ENCODE measurements at regions not wholly inside any gene's neighbourhood (a gene's known extent, or its start where the extent isn't known, plus 50 kb on each side); places are given as distances from the start of the nearest gene placed in this dataset.

DNA sequence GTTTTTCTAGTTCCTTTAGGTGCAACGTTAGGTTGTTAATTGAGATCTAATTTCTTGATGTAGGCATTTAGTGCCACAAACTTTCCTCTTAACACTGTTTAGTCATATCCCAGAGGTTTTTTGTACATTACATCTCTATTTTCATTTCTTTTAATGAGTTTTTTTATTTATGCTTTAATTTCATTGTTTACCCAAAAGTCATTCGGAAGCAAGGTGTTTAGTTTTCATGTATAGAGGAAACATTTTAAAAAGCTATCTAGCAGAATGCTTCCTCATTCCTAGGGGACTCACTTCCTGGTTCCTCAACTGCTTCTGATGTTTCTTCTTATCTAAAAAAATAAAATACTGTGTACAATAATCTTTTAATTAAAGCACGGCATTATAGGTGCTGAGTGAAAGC lies 307.2 kb upstream of the CAMK1G start:
- no CpG with 5 or more reads among the region's 3 CpGs for WGBS (ENCODE audit: insufficient coverage, insufficient read length)
- H3K9me3 ChIP-seq (ENCODE audit: control insufficient read depth, insufficient read depth, low read length), result no peaks in the 10 kb centered on the region
- H3K4me3 ChIP-seq (ENCODE audit: low read length), result no peak overlapping the region

DNA sequence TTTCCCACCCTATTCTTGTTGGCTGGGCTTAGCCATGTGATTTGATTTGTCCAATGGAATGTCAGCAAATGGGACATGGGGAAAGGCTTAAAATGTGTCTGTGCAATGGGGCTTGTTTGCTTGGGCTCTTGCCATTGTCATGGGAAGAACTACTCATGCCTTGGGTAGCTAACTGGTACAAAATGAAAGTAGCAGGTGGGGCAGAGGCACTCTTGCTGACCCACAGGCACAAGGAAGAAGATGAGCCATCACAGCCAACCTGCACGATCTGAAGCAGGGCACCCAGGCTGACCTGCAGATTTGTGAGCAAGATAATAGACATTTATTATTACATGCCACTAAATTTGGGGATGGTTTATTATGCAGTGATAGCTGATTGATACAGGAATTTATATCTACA lies 305.9 kb upstream of the CAMK1G start:
- Histone ChIP-seq H3K27me3 (ENCODE audit: control insufficient read depth, insufficient read depth, low read length) (no peaks in the 10 kb centered on the region), H3K36me3 (ENCODE audit: control insufficient read depth, insufficient read depth, low read length) (no peaks in the 10 kb centered on the region), H3K4me3 (ENCODE audit: low read length) (no peak overlapping the region), H3K4me1 (ENCODE audit: control insufficient read depth, insufficient read depth, low read length) (no peaks in the 10 kb centered on the region), H3K9me3 (ENCODE audit: control insufficient read depth, insufficient read depth, low read length) (no peaks in the 10 kb centered on the region), H3K27ac (ENCODE audit: low read length) (no peak overlapping the region)
- WGBS (ENCODE audit: insufficient coverage, insufficient read length), result no CpG with 5 or more reads among the region's 1 CpG
- DNase-seq (ENCODE audit: low read depth, low spot score), result no peak

More for the DNA sequence above, 307.2 kb upstream of the CAMK1G start:
- no peak overlapping the region for H3K27ac ChIP-seq (ENCODE audit: low read length)
- DNase-seq (ENCODE audit: low read depth, low spot score), result no peak
- H3K4me1 ChIP-seq (ENCODE audit: control insufficient read depth, insufficient read depth, low read length), result no peaks in the 10 kb centered on the region
- H3K27me3 ChIP-seq (ENCODE audit: control insufficient read depth, insufficient read depth, low read length), result no peaks in the 10 kb centered on the region
- no peaks in the 10 kb centered on the region for H3K36me3 ChIP-seq (ENCODE audit: control insufficient read depth, insufficient read depth, low read length)

DNA sequence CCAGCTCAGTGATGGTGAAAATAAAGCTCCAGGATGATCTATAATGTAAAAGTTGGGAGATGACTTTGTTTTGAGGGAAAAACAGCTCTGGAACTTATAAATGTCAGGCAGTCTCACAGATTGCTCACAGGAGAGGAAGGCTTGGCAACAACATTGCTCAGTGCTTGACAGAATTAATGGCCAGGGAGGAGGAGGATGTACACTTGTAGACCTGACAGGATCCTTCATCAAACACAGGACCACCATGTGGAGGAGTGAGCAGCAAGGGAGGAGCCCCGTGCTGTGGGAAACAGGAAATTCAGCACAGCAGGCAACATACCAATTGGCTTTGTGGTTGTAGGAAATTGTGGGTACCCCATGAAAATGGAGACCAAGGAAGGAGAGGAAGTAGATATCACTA lies 291.8 kb upstream of the CAMK1G start:
- DNase-seq (ENCODE audit: low read depth, low spot score), result no peak
- WGBS (ENCODE audit: insufficient coverage, insufficient read length), result no CpG with 5 or more reads among the region's 1 CpG
- Histone ChIP-seq H3K27me3 (ENCODE audit: control insufficient read depth, insufficient read depth, low read length) (no peaks in the 10 kb centered on the region), H3K27ac (ENCODE audit: low read length) (no peak overlapping the region), H3K4me1 (ENCODE audit: control insufficient read depth, insufficient read depth, low read length) (peaks cover 4% of the 10 kb centered on the region; the same call in 1 of the 2 replicates), H3K9me3 (ENCODE audit: control insufficient read depth, insufficient read depth, low read length) (no peaks in the 10 kb centered on the region), H3K4me3 (ENCODE audit: low read length) (no peak overlapping the region), H3K36me3 (ENCODE audit: control insufficient read depth, insufficient read depth, low read length) (no peaks in the 10 kb centered on the region)

DNA sequence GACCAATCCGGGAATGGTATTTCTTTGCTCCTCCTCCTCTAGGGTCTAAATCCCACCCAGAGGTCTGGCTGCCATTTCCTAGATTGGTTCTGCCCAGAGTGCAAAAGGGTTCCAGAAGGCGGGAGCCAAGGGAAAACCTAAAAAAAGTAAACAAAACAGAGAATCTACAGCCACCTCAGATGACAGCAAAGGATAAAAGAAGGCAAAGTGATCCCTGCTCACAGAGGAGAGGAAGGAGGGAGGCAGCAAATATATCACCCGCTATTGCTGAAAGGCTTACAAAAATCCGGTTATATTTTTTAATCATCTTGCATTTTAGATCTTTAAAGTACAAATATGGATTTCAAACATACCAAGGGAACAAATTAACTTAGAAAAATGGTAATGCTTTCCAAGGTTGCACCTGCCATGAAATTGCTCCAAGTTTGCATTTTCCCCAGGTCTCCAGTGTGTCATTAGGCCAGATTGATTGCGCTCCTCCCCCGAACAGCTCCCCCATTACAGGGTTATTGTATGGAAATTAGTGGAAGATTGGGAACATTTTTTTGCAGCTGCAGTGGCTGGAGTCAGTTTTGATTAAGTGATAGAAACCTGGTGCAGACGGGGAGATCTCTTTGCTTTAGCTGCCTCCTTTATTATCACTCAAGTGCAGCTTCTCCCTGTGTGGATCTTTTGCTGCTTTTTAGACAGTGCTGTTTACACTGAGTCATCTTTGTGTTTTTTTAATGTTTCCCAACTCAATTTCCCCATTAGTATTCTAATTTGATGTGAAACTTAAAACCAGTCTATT lies 280.5 kb upstream of the CAMK1G start:
- no peak overlapping the region for H3K27ac ChIP-seq (ENCODE audit: low read length)
- H3K4me1 ChIP-seq (ENCODE audit: control insufficient read depth, insufficient read depth, low read length), result no peaks in the 10 kb centered on the region
- DNase-seq (ENCODE audit: low read depth, low spot score), result no peak
- no peaks in the 10 kb centered on the region for H3K27me3 ChIP-seq (ENCODE audit: control insufficient read depth, insufficient read depth, low read length)
- no peak overlapping the region for H3K4me3 ChIP-seq (ENCODE audit: low read length)
- no peaks in the 10 kb centered on the region for H3K9me3 ChIP-seq (ENCODE audit: control insufficient read depth, insufficient read depth, low read length)
- no CpG with 5 or more reads among the region's 7 CpGs for WGBS (ENCODE audit: insufficient coverage, insufficient read length)
- no peaks in the 10 kb centered on the region for H3K36me3 ChIP-seq (ENCODE audit: control insufficient read depth, insufficient read depth, low read length)

DNA sequence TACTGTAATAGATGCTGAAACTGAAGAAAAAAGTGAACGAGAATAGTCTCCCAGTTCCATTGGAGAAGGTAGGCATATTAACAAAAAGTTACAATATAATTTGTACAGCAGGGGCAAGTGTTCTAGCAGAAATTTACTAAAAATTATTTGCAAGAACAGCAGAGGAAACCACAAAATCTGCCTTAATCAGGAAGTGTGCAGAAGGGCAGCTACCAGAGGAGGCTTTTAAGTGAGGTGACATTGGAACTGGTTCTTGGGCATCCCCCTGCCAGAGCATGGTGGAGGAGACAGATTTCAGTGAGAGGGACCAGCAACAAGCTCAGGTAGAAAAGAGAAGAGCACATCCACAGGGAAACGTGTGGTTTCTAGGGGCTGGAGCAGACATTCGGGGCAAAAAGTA lies 279.3 kb upstream of the CAMK1G start:
- Histone ChIP-seq H3K27ac (ENCODE audit: low read length) (no peak overlapping the region), H3K9me3 (ENCODE audit: control insufficient read depth, insufficient read depth, low read length) (no peaks in the 10 kb centered on the region), H3K27me3 (ENCODE audit: control insufficient read depth, insufficient read depth, low read length) (no peaks in the 10 kb centered on the region), H3K4me1 (ENCODE audit: control insufficient read depth, insufficient read depth, low read length) (no peaks in the 10 kb centered on the region), H3K4me3 (ENCODE audit: low read length) (no peak overlapping the region), H3K36me3 (ENCODE audit: control insufficient read depth, insufficient read depth, low read length) (no peaks in the 10 kb centered on the region)
- DNase-seq (ENCODE audit: low read depth, low spot score), result no peak
- no CpG with 5 or more reads among the region's 3 CpGs for WGBS (ENCODE audit: insufficient coverage, insufficient read length)

DNA sequence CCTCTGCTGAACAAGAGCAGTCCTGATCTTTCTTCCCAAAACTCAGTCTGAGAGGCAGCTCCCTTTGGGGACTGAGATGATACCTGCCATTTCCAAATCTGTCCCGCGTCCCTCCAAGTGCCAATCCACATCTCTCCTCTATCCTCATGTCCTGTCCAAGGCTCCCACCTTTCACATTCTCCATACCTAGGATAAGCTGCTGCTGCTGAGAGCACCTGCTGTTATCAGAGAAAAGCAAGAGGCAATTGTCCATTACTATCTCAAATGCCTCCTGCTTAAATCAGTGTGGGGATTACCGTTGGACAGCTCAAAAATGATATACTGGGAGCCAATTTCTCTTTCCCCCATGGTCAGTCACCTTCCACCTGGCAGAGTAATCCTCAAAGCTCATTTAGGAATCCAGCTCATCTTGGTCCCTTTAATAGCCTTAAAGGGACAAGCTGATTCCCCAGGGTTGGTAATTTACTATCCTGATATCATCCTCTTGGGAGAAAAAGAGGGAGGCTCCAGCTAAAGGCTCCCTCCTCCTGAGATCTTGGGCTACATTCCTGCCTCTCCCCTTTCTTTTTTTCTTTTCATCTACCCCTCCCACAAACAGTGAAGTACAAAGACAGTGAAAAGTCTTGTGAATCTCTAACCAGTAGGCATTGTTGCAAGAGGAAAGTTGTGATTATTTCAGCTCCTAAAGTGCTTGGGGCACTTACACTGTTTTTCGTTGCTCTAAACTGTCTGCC lies 278.1 kb upstream of the CAMK1G start:
- no peak for DNase-seq (ENCODE audit: low read depth, low spot score)
- H3K27ac ChIP-seq (ENCODE audit: low read length), result no peak overlapping the region
- no peaks in the 10 kb centered on the region for H3K27me3 ChIP-seq (ENCODE audit: control insufficient read depth, insufficient read depth, low read length)
- no CpG with 5 or more reads among the region's 4 CpGs for WGBS (ENCODE audit: insufficient coverage, insufficient read length)
- H3K36me3 ChIP-seq (ENCODE audit: control insufficient read depth, insufficient read depth, low read length), result no peaks in the 10 kb centered on the region
- no peak overlapping the region for H3K4me3 ChIP-seq (ENCODE audit: low read length)
- H3K9me3 ChIP-seq (ENCODE audit: control insufficient read depth, insufficient read depth, low read length), result no peaks in the 10 kb centered on the region
- no peaks in the 10 kb centered on the region for H3K4me1 ChIP-seq (ENCODE audit: control insufficient read depth, insufficient read depth, low read length)

DNA sequence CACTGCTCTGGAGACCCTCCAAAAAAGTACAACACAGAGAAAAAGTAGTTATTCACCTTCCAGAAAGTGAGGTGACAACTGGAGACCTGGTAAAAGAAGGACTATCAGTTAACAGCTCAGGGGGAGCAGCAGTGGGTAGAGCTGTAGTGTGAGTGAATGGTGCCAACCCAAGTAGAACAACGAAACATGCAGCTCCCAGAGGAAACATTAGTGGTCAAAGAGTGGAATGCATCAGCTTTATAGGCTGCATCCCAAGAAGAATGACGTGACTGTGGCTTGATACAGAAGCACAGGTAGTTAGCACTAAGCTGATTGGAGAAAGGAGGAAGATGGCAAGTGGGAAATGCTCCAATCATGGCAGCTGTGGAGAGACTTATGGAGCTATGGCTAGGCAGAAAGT lies 275.7 kb upstream of the CAMK1G start:
- no peak overlapping the region for H3K27ac ChIP-seq (ENCODE audit: low read length)
- no peaks in the 10 kb centered on the region for H3K36me3 ChIP-seq (ENCODE audit: control insufficient read depth, insufficient read depth, low read length)
- H3K4me1 ChIP-seq (ENCODE audit: control insufficient read depth, insufficient read depth, low read length), result no peaks in the 10 kb centered on the region
- WGBS (ENCODE audit: insufficient coverage, insufficient read length), result no CpG with 5 or more reads among the region's 2 CpGs
- no peaks in the 10 kb centered on the region for H3K9me3 ChIP-seq (ENCODE audit: control insufficient read depth, insufficient read depth, low read length)
- no peak overlapping the region for H3K4me3 ChIP-seq (ENCODE audit: low read length)
- no peaks in the 10 kb centered on the region for H3K27me3 ChIP-seq (ENCODE audit: control insufficient read depth, insufficient read depth, low read length)
- DNase-seq (ENCODE audit: low read depth, low spot score), result no peak

DNA sequence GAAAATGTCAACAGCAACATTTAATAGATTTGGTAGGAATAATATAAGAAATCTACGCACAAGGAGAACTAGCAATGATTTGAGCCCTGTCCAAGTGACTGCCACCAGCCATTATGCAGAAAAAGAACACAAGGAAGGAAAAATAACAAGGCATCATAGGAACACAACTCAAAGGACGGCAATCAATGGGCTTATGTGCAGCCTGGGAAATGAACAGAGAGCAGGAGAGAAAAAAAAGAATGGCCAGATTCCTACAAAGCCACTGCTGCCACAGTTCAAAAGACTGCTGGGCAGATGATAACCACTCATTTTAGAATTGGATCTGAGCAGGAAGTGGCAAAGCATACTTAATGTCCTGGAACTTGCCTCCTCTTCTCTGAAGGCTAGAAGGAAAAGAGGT lies 274.3 kb upstream of the CAMK1G start:
- H3K4me3 ChIP-seq (ENCODE audit: low read length), result no peak overlapping the region
- H3K27me3 ChIP-seq (ENCODE audit: control insufficient read depth, insufficient read depth, low read length), result no peaks in the 10 kb centered on the region
- no peaks in the 10 kb centered on the region for H3K4me1 ChIP-seq (ENCODE audit: control insufficient read depth, insufficient read depth, low read length)
- H3K9me3 ChIP-seq (ENCODE audit: control insufficient read depth, insufficient read depth, low read length), result no peaks in the 10 kb centered on the region
- DNase-seq (ENCODE audit: low read depth, low spot score), result no peak
- WGBS (ENCODE audit: insufficient coverage, insufficient read length), result no CpG with 5 or more reads among the region's 2 CpGs
- no peaks in the 10 kb centered on the region for H3K36me3 ChIP-seq (ENCODE audit: control insufficient read depth, insufficient read depth, low read length)
- no peak overlapping the region for H3K27ac ChIP-seq (ENCODE audit: low read length)

DNA sequence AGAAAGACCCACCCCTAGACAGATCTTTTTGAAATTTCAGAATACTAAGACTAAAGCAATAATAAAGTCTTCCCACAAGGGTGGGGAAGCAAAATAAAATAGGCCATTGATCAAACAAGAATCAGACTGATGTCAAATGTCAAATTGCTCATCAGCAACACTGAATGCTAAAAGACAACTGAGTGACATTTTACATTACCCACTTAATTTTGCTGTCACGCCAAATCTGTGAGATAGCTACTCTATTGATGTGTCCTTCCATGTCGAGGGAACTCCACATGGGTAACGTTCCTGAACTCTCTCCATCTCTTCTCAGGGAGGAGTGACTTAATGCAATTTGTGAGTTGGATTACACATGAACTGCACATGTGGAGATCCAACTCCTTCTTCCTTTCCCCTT lies 271.7 kb upstream of the CAMK1G start:
- Histone ChIP-seq H3K36me3 (ENCODE audit: control insufficient read depth, insufficient read depth, low read length) (no peaks in the 10 kb centered on the region), H3K4me1 (ENCODE audit: control insufficient read depth, insufficient read depth, low read length) (no peaks in the 10 kb centered on the region), H3K27me3 (ENCODE audit: control insufficient read depth, insufficient read depth, low read length) (no peaks in the 10 kb centered on the region), H3K4me3 (ENCODE audit: low read length) (no peak overlapping the region), H3K27ac (ENCODE audit: low read length) (no peak overlapping the region), H3K9me3 (ENCODE audit: control insufficient read depth, insufficient read depth, low read length) (no peaks in the 10 kb centered on the region)
- WGBS (ENCODE audit: insufficient coverage, insufficient read length), result no CpG with 5 or more reads among the region's 3 CpGs
- no peak for DNase-seq (ENCODE audit: low read depth, low spot score)

DNA sequence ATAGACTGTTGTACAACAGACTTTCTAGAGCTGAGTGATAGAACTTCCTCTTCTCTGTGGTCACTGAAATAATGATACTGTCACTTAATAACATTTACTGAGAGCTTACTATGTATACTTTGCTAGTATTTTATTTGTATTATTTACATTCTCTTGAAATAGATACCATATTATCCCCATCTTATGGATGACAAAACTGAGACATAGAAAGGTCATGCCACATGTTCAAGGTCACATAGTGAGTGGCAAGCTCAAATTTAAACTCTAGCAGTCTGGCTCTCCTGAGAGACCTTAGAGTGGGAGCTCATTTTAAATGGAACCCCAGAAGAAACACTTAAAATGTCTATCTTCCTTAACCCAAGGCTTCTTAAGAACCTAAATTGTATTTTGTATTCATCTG lies 266.6 kb upstream of the CAMK1G start:
- H3K36me3 ChIP-seq (ENCODE audit: control insufficient read depth, insufficient read depth, low read length), result no peaks in the 10 kb centered on the region
- H3K4me1 ChIP-seq (ENCODE audit: control insufficient read depth, insufficient read depth, low read length), result no peaks in the 10 kb centered on the region
- DNase-seq (ENCODE audit: low read depth, low spot score), result no peak
- no peak overlapping the region for H3K27ac ChIP-seq (ENCODE audit: low read length)
- no peaks in the 10 kb centered on the region for H3K27me3 ChIP-seq (ENCODE audit: control insufficient read depth, insufficient read depth, low read length)
- no peaks in the 10 kb centered on the region for H3K9me3 ChIP-seq (ENCODE audit: control insufficient read depth, insufficient read depth, low read length)
- H3K4me3 ChIP-seq (ENCODE audit: low read length), result no peak overlapping the region
